ENCODE measurements at regions not wholly inside any gene's neighbourhood (a gene's known extent, or its start where the extent isn't known, plus 50 kb on each side); places are given as distances from the start of the nearest gene placed in this dataset.

DNA sequence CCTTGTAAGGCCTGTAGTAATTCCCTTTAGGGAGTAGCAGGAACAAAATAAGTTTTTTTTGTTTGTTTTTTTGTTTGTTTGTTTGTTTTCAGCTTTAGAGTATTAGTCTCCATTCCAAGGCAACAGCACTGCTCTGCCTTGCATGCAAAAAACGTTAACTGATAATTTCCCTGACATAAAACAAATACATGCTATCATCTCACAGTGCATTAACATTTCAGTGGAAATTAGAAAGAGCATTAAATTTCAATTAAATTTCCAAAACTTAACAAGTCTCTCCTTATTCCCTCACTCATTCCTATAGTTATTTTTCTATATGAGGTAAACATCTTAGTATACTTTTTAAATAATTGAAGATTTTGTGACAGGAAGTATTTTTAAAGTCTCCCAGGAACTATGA, 378.4 kb upstream of the PCDH7 start:
- TF ChIP-seq SIN3A (IDR thresholded peaks at IDR 0.05; ENCODE audit: borderline replicate concordance, insufficient read depth, low read length) (no peak), FOXP2 (optimal IDR thresholded peaks at IDR 0.05; ENCODE audit: borderline replicate concordance, extremely low read depth, extremely low read length, insufficient read depth) (no peak), POLR2AphosphoS5 (IDR thresholded peaks at IDR 0.05; ENCODE audit: low read depth, low read length) (no peak), TAF1 (IDR thresholded peaks at IDR 0.05; ENCODE audit: borderline replicate concordance, insufficient read depth, low read length) (no peak)
- TF ChIP-seq, protein P1, sequence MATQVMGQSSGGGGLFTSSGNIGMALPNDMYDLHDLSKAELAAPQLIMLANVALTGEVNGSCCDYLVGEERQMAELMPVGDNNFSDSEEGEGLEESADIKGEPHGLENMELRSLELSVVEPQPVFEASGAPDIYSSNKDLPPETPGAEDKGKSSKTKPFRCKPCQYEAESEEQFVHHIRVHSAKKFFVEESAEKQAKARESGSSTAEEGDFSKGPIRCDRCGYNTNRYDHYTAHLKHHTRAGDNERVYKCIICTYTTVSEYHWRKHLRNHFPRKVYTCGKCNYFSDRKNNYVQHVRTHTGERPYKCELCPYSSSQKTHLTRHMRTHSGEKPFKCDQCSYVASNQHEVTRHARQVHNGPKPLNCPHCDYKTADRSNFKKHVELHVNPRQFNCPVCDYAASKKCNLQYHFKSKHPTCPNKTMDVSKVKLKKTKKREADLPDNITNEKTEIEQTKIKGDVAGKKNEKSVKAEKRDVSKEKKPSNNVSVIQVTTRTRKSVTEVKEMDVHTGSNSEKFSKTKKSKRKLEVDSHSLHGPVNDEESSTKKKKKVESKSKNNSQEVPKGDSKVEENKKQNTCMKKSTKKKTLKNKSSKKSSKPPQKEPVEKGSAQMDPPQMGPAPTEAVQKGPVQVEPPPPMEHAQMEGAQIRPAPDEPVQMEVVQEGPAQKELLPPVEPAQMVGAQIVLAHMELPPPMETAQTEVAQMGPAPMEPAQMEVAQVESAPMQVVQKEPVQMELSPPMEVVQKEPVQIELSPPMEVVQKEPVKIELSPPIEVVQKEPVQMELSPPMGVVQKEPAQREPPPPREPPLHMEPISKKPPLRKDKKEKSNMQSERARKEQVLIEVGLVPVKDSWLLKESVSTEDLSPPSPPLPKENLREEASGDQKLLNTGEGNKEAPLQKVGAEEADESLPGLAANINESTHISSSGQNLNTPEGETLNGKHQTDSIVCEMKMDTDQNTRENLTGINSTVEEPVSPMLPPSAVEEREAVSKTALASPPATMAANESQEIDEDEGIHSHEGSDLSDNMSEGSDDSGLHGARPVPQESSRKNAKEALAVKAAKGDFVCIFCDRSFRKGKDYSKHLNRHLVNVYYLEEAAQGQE (IDR thresholded peaks at IDR 0.05; ENCODE audit: insufficient read depth in 1 of 2, low read depth in 2 of 2, low read length in 2 of 2), result no peak

DNA sequence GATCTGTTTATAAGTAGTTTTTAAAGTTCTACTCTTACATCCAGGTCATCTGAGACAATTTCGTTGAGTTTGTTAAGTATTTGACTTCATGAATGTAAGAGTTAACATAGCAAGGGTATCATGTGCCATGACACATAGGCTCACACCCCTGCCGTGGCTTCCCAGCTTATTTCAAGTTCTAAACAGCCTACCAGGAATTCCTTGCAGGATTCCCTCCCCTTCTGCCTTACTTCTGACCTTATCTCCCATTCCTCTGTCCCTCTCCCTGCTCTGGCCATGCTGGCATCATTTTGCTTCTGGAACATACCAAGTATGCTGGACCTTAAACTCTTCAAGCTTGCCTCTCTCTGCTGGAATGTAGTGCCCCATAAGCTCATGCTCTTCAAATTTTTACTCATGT, 369.9 kb upstream of the PCDH7 start:
- TF ChIP-seq FOXP2 (optimal IDR thresholded peaks at IDR 0.05; ENCODE audit: borderline replicate concordance, extremely low read depth, extremely low read length, insufficient read depth), result no peak
- no peak for TF ChIP-seq SIN3A (IDR thresholded peaks at IDR 0.05; ENCODE audit: borderline replicate concordance, insufficient read depth, low read length)
- no peak for TF ChIP-seq TAF1 (IDR thresholded peaks at IDR 0.05; ENCODE audit: borderline replicate concordance, insufficient read depth, low read length)
- TF ChIP-seq, protein P1 (IDR thresholded peaks at IDR 0.05; ENCODE audit: insufficient read depth in 1 of 2, low read depth in 2 of 2, low read length in 2 of 2), result no peak
- TF ChIP-seq POLR2AphosphoS5 (IDR thresholded peaks at IDR 0.05; ENCODE audit: low read depth, low read length), result no peak

DNA sequence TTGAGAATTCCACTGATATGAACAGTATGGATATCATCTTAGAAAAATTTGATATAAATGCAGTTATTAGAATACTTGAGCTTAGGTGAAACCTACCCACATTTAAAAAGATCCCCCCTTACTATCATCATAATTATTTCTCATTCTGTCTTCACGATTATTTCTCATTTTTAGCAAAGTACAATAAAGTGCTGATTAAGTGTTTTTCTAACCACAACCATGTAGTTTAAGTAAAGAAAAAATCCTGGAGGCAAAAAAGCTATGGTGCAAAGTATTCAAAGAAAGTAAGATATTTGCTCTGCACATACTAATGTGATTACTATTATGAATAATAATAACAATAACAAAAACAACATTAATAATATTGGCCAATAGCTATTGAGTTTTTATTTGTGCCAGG, 365.6 kb upstream of the PCDH7 start:
- TF ChIP-seq POLR2AphosphoS5 (IDR thresholded peaks at IDR 0.05; ENCODE audit: low read depth, low read length), result no peak
- TF ChIP-seq TAF1 (IDR thresholded peaks at IDR 0.05; ENCODE audit: borderline replicate concordance, insufficient read depth, low read length), result no peak
- no peak for TF ChIP-seq SIN3A (IDR thresholded peaks at IDR 0.05; ENCODE audit: borderline replicate concordance, insufficient read depth, low read length)
- TF ChIP-seq, protein P1 (IDR thresholded peaks at IDR 0.05; ENCODE audit: insufficient read depth in 1 of 2, low read depth in 2 of 2, low read length in 2 of 2), result no peak
- TF ChIP-seq FOXP2 (optimal IDR thresholded peaks at IDR 0.05; ENCODE audit: borderline replicate concordance, extremely low read depth, extremely low read length, insufficient read depth), result no peak

DNA sequence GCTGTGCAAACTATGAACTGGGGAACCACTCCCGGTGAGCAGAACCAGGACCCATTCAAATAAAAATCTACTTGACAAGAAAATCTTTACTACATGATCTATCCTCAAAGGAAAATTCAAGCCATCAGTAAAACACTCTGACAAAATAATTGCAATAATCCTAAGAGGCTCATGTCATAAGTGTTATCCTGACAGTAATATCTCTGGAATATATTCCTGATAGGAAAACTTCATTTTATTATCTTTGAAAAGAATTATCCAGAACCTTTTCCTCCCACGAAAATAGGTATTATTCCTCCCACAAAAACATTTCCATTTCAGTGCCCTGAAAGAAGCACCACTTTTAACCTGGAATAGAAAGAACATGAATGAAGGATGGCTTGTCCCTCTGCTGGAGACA, 357.7 kb upstream of the PCDH7 start:
- TF ChIP-seq SIN3A (IDR thresholded peaks at IDR 0.05; ENCODE audit: borderline replicate concordance, insufficient read depth, low read length), result no peak
- TF ChIP-seq FOXP2 (optimal IDR thresholded peaks at IDR 0.05; ENCODE audit: borderline replicate concordance, extremely low read depth, extremely low read length, insufficient read depth), result no peak
- TF ChIP-seq POLR2AphosphoS5 (IDR thresholded peaks at IDR 0.05; ENCODE audit: low read depth, low read length), result no peak
- TF ChIP-seq, protein P1 (IDR thresholded peaks at IDR 0.05; ENCODE audit: insufficient read depth in 1 of 2, low read depth in 2 of 2, low read length in 2 of 2), result no peak
- no peak for TF ChIP-seq TAF1 (IDR thresholded peaks at IDR 0.05; ENCODE audit: borderline replicate concordance, insufficient read depth, low read length)

DNA sequence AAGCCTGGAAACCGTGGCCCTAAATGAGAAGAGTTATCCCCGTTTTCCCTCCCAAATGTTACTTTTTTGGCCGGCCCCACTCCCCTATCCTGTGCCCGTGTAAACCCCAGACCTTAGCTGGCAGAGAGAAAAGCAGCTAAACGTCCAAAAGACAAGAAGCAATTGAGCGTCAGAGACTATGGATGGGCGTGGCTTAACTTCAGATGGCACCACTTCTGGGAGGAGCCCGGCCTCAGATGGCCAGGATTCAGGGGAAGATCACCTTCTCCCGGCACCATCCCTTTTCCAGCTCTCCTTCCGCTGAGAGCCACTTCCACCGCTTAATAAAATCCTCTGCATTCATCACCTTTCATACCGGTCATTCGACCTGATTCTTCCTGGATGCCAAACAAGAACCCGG, 350.1 kb upstream of the PCDH7 start:
- TF ChIP-seq, protein P1 (IDR thresholded peaks at IDR 0.05; ENCODE audit: insufficient read depth in 1 of 2, low read depth in 2 of 2, low read length in 2 of 2), result no peak
- TF ChIP-seq FOXP2 (optimal IDR thresholded peaks at IDR 0.05; ENCODE audit: borderline replicate concordance, extremely low read depth, extremely low read length, insufficient read depth), result no peak
- TF ChIP-seq SIN3A (IDR thresholded peaks at IDR 0.05; ENCODE audit: borderline replicate concordance, insufficient read depth, low read length), result no peak
- TF ChIP-seq POLR2AphosphoS5 (IDR thresholded peaks at IDR 0.05; ENCODE audit: low read depth, low read length), result no peak
- no peak for TF ChIP-seq TAF1 (IDR thresholded peaks at IDR 0.05; ENCODE audit: borderline replicate concordance, insufficient read depth, low read length)

Data from PFSK-1 (cell line).